Pons (tissue), 1 donor: ENCODE measurements at regions not wholly inside any gene's neighbourhood (a gene's known extent, or its start where the extent isn't known, plus 50 kb on each side); places are given as distances from the start of the nearest gene placed in this dataset.
"Not testable (repeated sequence)": the region's sequence is repeated elsewhere in the genome, so short reads cannot be mapped to it uniquely, and the experiment has no call there.

Source experiments
- DNase-seq: peaks from one replicate; pipeline ENCODE4 v3.0.0-alpha.2; 2016; ENCODE audit warnings: low spot score

- no peak for DNase-seq
These were observed 1262.3 kb upstream of the PHF14 start for GRCh38 chr7:9711259-9711918.

DNA sequence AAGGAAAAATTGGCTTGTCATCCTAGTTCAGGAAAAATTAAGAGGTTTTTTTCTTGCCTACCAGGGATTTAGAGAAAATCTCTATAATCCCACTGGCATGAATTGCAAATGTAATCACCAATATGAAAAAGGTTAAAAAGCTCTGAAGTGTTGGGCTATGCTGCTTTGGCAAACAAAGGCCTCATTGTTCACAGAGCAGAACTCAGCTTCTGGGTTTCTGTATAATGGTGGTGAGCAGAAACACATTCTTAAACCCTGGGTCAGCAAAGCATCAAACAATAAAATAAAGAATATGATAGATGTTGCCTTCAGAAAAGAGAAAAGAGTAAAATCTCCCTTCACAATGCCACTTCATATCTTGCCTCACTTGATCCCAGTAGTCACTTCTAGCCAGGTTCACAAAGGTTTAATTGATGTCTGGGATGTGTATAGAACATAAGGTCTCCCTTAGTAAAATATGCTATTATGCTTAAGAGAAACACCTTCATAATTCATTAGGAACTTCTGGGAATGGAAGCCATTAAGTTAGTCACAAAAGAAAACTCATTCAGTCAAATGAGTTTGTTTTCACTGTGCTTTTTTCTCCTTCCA lies 1255.5 kb upstream of the PHF14 start:
- peak; percentile 46 for DNase-seq

DNA sequence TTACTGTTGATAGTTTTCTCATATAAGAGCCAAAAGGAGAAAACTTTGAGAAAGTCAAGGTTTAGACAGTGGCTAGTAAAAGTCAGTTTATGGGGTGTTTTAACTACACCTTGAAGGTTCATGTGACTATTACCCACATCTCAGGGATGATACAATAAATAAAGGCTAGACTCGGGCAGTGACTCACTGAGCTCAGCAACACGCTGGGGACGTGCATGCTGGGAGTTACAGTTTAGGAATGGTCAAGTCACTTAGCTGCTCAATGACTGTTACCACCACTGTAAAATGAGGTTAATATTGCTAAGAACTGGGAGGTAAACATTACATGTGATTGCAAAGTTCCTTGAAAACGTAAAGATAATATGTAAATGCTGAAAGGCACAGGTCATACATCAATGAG lies 1254.4 kb upstream of the PHF14 start:
- DNase-seq, result no peak

GRCh38 chr7:9719721-9720120 lies 1254.0 kb upstream of the PHF14 start:
- no peak for DNase-seq

DNA sequence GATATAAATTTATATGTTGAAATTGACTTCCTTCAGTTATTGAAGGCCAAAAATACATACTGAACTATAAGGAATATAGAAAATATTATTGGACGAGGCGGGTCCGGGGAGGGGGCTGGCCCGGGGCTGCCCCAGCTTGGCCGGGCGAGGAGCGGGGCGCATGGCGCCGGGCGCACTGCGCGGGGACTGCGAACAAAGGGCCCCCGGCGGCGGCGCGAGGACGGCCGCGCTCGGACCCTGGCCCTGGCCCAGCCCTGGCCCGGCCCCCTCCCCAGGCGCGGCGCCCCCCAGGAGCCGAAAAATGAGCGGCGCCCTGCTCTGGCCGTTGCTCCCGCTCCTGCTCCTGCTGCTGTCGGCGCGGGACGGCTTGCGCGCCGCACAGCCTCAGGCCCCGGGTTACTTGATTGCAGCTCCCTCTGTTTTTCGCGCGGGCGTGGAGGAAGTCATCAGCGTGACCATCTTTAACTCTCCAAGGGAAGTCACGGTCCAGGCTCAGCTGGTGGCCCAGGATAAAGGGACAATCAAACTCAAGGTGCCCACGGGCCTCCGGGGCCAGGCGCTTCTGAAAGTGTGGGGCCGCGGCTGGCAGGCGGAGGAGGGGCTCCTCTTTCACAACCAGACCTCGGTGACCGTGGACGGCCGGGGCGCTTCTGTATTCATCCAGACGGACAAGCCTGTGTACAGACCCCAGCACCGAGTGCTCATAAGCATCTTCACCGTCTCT lies 1247.6 kb upstream of the PHF14 start:
- DNase-seq, result not testable (repeated sequence)

DNA sequence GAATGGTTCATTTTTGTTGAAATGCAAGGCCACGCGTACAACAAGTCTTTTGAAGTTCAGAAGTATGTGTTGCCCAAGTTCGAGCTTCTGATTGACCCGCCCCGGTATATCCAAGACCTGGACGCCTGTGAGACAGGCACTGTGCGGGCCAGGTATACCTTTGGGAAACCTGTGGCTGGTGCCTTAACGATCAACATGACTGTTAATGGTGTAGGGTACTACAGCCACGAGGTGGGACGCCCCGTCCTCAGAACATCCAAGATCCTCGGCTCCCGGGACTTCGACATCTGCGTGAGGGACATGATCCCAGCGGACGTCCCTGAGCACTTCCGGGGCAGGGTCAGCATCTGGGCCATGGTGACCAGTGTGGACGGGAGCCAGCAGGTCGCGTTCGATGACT lies 1246.9 kb upstream of the PHF14 start:
- DNase-seq, result not testable (repeated sequence)

- DNase-seq, result not testable (repeated sequence)
These were observed 1246.2 kb upstream of the PHF14 start for GRCh38 chr7:9727467-9727869.

DNA sequence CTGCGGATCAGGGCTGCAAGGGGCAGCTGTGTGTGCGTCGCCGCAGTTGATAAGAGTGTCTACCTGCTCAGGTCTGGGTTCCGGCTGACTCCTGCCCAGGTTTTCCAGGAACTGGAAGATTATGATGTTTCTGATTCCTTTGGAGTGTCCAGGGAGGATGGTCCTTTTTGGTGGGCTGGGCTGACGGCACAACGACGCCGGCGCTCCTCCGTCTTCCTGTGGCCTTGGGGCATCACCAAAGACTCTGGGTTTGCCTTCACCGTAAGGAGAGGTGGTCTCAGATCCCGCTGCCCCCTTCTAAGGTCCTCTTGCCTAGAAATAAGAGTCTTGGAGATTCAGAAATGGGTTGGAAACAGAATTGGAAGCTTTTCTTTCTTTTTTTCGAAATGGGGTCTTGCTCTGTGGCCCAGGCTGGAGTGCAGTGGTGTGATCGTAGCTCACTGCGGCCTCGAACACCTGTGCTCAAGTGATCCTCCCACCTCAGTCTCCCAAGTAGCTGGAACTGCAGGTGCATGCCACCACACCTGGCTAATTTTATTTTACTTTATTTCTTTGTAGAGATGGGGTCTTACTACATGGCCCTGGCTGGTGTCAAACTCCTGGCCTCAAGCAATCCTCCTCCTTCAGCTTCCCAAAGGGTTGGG lies 1245.5 kb upstream of the PHF14 start:
- DNase-seq, result not testable (repeated sequence)

GRCh38 chr7:9752033-9752432 lies 1221.6 kb upstream of the PHF14 start:
- no peak for DNase-seq

GRCh38 chr7:9761224-9761623 lies 1212.4 kb upstream of the PHF14 start:
- no peak for DNase-seq

DNA sequence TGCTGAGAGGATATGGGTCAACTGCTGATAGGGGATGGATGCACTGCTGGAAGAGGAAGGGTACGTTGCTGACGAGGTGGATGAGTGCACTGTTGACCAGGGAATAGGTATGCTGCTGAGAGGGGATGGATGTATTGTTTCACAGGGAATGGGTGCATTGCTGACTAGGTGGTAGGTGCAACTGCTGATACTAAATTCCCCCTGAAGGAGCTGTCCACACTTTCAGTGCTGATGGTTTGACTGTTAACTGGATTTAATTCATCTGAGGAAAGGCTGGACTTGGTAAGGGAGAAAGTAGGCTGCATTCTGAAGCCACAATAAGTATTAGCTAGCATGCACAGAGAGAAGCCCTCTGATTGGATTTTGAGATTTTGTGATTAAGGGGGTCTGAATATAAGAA lies 1196.8 kb upstream of the PHF14 start:
- DNase-seq, result no peak

GRCh38 chr7:9778367-9778766 lies 1195.3 kb upstream of the PHF14 start:
- DNase-seq, result no peak

- no peak for DNase-seq
These were observed 1192.0 kb upstream of the PHF14 start for GRCh38 chr7:9781710-9782109.

- no peak for DNase-seq
These were observed 1191.4 kb upstream of the PHF14 start for GRCh38 chr7:9782275-9782674.

DNA sequence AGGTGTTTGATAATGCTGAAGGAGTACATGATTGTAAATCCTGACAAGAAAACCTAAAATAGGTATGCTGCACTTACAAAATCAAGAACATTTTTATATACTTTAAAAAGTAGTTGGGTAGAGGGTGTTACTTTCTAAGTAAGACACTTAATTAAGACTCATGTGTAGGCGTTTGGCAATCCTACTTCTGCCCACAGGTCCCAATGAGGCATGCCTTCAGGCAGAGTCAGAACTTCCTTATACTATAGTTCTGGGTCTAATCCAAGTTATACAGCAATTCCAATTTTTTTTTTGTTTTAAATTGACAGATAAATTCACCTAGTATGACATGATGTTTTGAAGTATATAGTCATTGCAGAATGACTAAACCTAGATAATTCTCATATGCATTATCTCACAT lies 1188.5 kb upstream of the PHF14 start:
- no peak for DNase-seq

DNA sequence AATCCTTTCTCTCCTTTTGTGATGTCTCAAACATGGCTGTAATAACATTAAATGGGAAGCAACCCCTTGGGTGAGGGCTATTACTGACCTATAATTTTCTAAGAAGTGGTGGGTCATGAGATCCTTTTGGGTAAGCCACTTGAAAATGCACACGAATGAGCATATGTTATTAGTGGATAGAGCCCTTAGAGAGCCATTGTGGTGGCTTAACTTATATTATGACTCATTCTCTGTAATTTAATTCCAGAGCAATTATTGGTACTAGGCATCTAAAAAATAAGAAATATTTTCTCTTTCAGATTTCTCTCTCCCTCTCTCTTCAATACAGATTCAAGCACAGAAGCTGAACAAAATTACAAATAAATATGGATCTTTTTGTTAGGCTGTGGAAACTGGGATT lies 1177.4 kb upstream of the PHF14 start:
- DNase-seq, result no peak

DNA sequence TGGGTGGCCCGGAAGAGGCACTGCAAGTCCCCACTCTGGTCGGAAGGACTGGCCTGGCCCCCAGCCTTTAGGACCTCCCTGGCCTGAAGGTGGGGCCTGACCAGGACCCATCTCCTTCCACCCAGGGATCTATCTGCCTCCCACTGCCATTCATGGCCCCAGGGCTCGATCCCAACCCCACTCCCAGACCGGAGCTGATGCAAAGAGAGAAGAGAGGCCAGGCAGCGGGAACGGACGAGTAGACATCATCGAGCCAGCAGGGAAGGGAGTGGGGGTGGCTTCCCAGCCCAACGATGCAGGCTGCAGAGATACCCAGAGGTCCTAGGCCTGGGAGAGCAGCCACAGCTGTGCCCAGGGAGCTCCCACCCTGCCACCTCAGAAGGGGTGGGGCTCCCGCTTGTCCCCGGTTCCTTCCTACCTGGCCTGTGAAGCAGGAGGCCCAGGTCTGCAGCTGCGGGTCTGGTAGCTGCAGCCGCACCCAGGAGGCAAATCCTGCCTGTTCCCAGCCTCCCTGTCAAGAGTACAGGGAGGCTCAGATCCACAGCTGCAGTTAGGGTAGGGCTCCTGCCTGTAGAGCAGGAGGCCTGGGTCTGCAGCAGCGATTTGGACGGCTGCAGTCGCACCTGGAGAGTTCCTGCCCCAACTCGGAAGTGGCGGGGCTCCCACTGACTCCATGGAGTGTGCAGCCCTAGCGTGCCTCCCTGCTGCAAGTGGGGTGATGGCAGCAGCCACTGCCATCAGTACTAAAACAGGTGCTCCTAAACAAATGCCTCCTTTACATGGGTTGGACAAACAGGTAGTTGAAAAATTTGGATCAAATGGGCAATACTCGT lies 1151.0 kb upstream of the PHF14 start:
- DNase-seq, result no peak

DNA sequence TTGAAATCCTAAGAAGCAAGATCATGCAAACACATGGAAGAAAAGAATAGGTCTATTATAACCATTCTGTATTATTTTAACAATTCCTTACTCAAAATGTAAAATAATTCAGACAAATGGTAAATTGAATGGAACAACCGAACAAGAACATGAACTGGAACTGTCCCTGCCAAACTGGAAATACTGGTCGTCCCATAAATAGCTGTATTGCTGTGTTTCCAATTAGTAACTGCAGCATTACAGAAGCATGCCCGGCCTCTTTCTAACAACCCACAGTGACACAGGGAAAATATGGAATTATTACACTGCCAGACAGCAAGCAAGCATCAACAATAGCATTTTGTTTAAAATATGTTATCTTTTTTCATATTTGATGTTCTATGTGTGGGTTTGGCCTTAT lies 1138.5 kb upstream of the PHF14 start:
- DNase-seq, result no peak

DNA sequence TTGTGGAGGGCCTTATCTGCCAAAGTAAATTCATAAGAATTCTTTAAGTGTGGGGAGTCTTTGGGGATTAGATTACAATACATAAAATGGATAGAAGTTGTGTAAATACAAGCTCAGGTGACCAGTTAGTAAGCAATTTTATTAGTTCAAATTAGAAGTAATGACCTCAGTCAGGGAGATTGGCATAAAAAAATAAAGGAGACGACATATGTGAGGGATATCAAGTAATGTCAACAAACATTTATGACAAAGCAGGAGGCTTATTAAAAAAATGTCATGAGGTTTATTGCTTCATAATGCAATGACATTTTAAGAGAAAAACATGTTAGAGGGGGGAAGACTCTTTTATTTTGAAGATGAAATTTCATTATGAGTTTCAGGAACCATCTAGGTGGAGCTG lies 1137.0 kb upstream of the PHF14 start:
- no peak for DNase-seq

- DNase-seq, result no peak
These were observed 1131.4 kb upstream of the PHF14 start for GRCh38 chr7:9842301-9842700.

DNA sequence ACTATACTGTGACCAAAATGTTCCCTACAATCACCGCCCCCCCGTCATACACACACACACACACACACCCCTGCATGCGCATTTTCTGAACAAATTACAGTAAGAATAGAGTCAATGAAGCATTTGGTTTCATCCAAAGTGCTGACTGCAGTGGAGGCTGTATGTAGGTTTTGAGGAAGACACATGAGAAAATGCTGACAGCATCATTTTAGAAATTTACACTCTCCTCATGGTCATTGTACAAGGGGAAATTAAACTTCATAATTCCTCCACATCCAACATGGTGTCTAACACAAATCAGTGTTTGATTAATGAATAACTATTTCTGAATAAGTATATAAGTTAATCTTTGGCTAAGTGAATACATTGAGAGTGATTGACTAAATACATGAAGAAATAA lies 1126.8 kb upstream of the PHF14 start:
- no peak for DNase-seq

GRCh38 chr7:9854605-9855004 lies 1119.1 kb upstream of the PHF14 start:
- DNase-seq, result no peak
